M059J (cell line): ENCODE measurements at regions not wholly inside any gene's neighbourhood (a gene's known extent, or its start where the extent isn't known, plus 50 kb on each side); places are given as distances from the start of the nearest gene placed in this dataset.

ENCODE experiments used
- DNase-seq: peaks from one replicate; pipeline ENCODE4 v3.0.0-alpha.2; 2012; ENCODE audit warnings: low read depth

- no peak for DNase-seq
Observed at GRCh38 chrX:39883666-39884065, 214.1 kb downstream of the BCOR start.

GRCh38 chrX:39886282-39886681 is 211.5 kb downstream of the BCOR start:
- no peak for DNase-seq

GRCh38 chrX:39888730-39889129 is 209.0 kb downstream of the BCOR start:
- no peak for DNase-seq

GRCh38 chrX:39889704-39890103 is 208.1 kb downstream of the BCOR start:
- no peak for DNase-seq

- no peak for DNase-seq
Observed at GRCh38 chrX:39890807-39891206, 207.0 kb downstream of the BCOR start.

GRCh38 chrX:39891781-39892180 is 206.0 kb downstream of the BCOR start:
- DNase-seq, result no peak

- DNase-seq, result no peak
Observed at GRCh38 chrX:39893417-39894338, 204.1 kb downstream of the BCOR start.

GRCh38 chrX:39894683-39895082 is 203.1 kb downstream of the BCOR start:
- DNase-seq, result peak; percentile 39

GRCh38 chrX:39895218-39896110 is 202.3 kb downstream of the BCOR start:
- peak; percentile 88 for DNase-seq

- peak; percentile 82 for DNase-seq
Observed at GRCh38 chrX:39896951-39897740, 200.6 kb downstream of the BCOR start.

- DNase-seq, result no peak
Observed at GRCh38 chrX:39897741-39898097, 200.0 kb downstream of the BCOR start.

GRCh38 chrX:39898147-39898546 is 199.6 kb downstream of the BCOR start:
- no peak for DNase-seq

- DNase-seq, result no peak
Observed at GRCh38 chrX:39899059-39899458, 198.7 kb downstream of the BCOR start.

- DNase-seq, result peak; percentile 32
Observed at GRCh38 chrX:39899856-39900776, 197.6 kb downstream of the BCOR start.

GRCh38 chrX:39900777-39901170 is 197.0 kb downstream of the BCOR start:
- no peak for DNase-seq

- DNase-seq, result peak; percentile 72
Observed at GRCh38 chrX:39903343-39903742, 194.4 kb downstream of the BCOR start.

GRCh38 chrX:39903937-39904336 is 193.8 kb downstream of the BCOR start:
- peak; percentile 91 for DNase-seq

GRCh38 chrX:39904816-39905537 is 192.8 kb downstream of the BCOR start:
- DNase-seq, result no peak

GRCh38 chrX:39905538-39905891 is 192.2 kb downstream of the BCOR start:
- DNase-seq, result peak; percentile 84

- peak; percentile 59 for DNase-seq
Observed at GRCh38 chrX:39905946-39906345, 191.8 kb downstream of the BCOR start.
